Right lobe of liver (tissue), 6 donors: ENCODE measurements at regions not wholly inside any gene's neighbourhood (a gene's known extent, or its start where the extent isn't known, plus 50 kb on each side); places are given as distances from the start of the nearest gene placed in this dataset.

Experiments
- ATAC-seq, 4 donors: fragments of 200-7000 bp; cut with Tn5 transposase; one replicate each; pipeline ENCODE4 v1.9.1; 2020; ENCODE audit warnings: mild to moderate bottlenecking in 4 of 4, moderate library complexity in 4 of 4
- DNase-seq, 3 donors: peaks; one replicate each; pipeline ENCODE4 v3.0.0-alpha.2; 2020
- H3K27ac ChIP-seq, 3 donors: fragments of 200-600 bp; one replicate each; pipeline ENCODE4 v1.8.0; 2022
- H3K27me3 ChIP-seq, 2 donors: fragments of 200-600 bp; one replicate each; pipeline ENCODE4 v1.8.0; 2022
- H3K36me3 ChIP-seq, 4 donors: fragments of 200-600 bp; sonication (generic) in 1 of 4; one replicate each; pipeline versions ENCODE4 v1.5.1 to v1.8.0; 2017 to 2022; ENCODE audit warnings: control low read depth in 1 of 4
- H3K4me1 ChIP-seq, 4 donors: fragments of 200-600 bp; sonication (generic) in 1 of 4; one replicate each; pipeline versions ENCODE4 v1.5.1 to v1.8.0; 2017 to 2022; ENCODE audit warnings: control low read depth in 1 of 4
- H3K4me3 ChIP-seq, 3 donors: fragments of 200-600 bp; one replicate each; pipeline ENCODE4 v1.8.0; 2022
- H3K9me3 ChIP-seq, 4 donors: fragments of 200-600 bp; sonication (generic) in 1 of 4; one replicate each; pipeline versions ENCODE4 v1.5.1 to v1.8.0; 2017 to 2022; ENCODE audit warnings: control low read depth in 1 of 4
- CTCF ChIP-seq, 4 donors: fragments of 200-600 bp in 3 of 4; fragments of 450-650 bp in 1 of 4; IDR thresholded peaks; one replicate each; pipeline versions ENCODE4 v1.5.1 to v1.8.0; 2016 to 2022; ENCODE audit warnings: antibody characterized with exemption in 4 of 4, mild to moderate bottlenecking in 2 of 4
- POLR2A ChIP-seq: fragments of 450-650 bp; IDR thresholded peaks from one replicate; pipeline ENCODE4 v1.6.1; 2017; ENCODE audit warnings: antibody characterized with exemption, mild to moderate bottlenecking
- WGBS: methylation state at CpG from one replicate; pipeline ENCODE4 v1.1.6; 2018; ENCODE audit warnings: low coverage, low lambda C conversion rate; ENCODE audit not compliant: insufficient coverage; ENCODE audit errors: missing lambda C conversion rate; 5-methylcytosine and 5-hydroxymethylcytosine counted together
- intact Hi-C, 2 donors: fragments of 100-400 bp; cut with DNase I; formaldehyde crosslinking; loops; one replicate each; pipeline versions ENCODE4 v1.11.2 to v1.14.1; 2022
- donor health status: DM: no; HTN: yes; CAD: no.
- donor health status: DM: no; HTN: no; CAD: no.
- donor health status: DM: no; HTN: no; CAD: no.
- donor health status: DM: no; HTN: yes; CAD: no.
- donor health status: DM: no; HTN: yes; CAD: no.

- TF ChIP-seq POLR2A (no peak), CTCF (IDR thresholded peaks at IDR 0.05) (no peak)
- Histone ChIP-seq H3K36me3 (no peaks in the 10 kb centered on the region), H3K9me3 (no peaks in the 10 kb centered on the region), H3K27ac (no peak overlapping the region), H3K27me3 (no peaks in the 10 kb centered on the region), H3K4me3 (no peak overlapping the region), H3K4me1 (no peaks in the 10 kb centered on the region)
- intact Hi-C loops, result no loop called here
- WGBS, result 66% methylated on average over 15 of the region's 15 CpGs
- DNase-seq (no peak), ATAC-seq (no peak)
Measured at GRCh38 chr2:7952046-7952745, 729.7 kb upstream of the ID2 start.

- intact Hi-C loops, result no loop called here
- no peak for ATAC-seq
- Histone ChIP-seq H3K27ac (no peak overlapping the region), H3K4me3 (no peak overlapping the region), H3K27me3 (no peaks in the 10 kb centered on the region), H3K36me3 (no peaks in the 10 kb centered on the region), H3K4me1 (no peaks in the 10 kb centered on the region), H3K9me3 (no peaks in the 10 kb centered on the region)
- DNase-seq, result no peak
- TF ChIP-seq POLR2A (no peak), CTCF (IDR thresholded peaks at IDR 0.05) (no peak)
- 71% methylated on average over 2 of the region's 6 CpGs for WGBS
Measured at GRCh38 chr2:7953195-7953594, 728.7 kb upstream of the ID2 start.

- intact Hi-C loops, result no loop called here
- DNase-seq, result no peak
- Histone ChIP-seq H3K36me3 (no peaks in the 10 kb centered on the region), H3K27ac (no peak overlapping the region), H3K4me3 (no peak overlapping the region), H3K27me3 (no peaks in the 10 kb centered on the region), H3K9me3 (no peaks in the 10 kb centered on the region), H3K4me1 (no peaks in the 10 kb centered on the region)
- ATAC-seq, result no peak
- TF ChIP-seq CTCF (IDR thresholded peaks at IDR 0.05), result no peak
- no peak for TF ChIP-seq POLR2A
- 54% methylated on average over 3 of the region's 4 CpGs for WGBS
Measured at GRCh38 chr2:7954234-7954633, 727.6 kb upstream of the ID2 start.

- H3K27ac ChIP-seq, result no peak overlapping the region
- no peak for DNase-seq
- no peaks in the 10 kb centered on the region for H3K27me3 ChIP-seq
- 91% methylated on average over 2 of the region's 6 CpGs for WGBS
- no peaks in the 10 kb centered on the region for H3K36me3 ChIP-seq
- H3K4me3 ChIP-seq, result no peak overlapping the region
- no peak for TF ChIP-seq POLR2A
- TF ChIP-seq CTCF (IDR thresholded peaks at IDR 0.05), result no peak
- H3K4me1 ChIP-seq, result no peaks in the 10 kb centered on the region
- ATAC-seq, result no peak
- H3K9me3 ChIP-seq, result no peaks in the 10 kb centered on the region
- intact Hi-C loops, result no loop called here
Measured at GRCh38 chr2:7956126-7956689, 725.6 kb upstream of the ID2 start.
